Muscle layer of duodenum (tissue), 2 donors: ENCODE measurements at regions not wholly inside any gene's neighbourhood (a gene's known extent, or its start where the extent isn't known, plus 50 kb on each side); places are given as distances from the start of the nearest gene placed in this dataset.
A peak's percentile ranks its signal among the peaks of the same experiment; 100 is the strongest.

Source experiments
- H3K27ac ChIP-seq: one replicate; pipeline ENCODE4 v1.7.0; 2013; ENCODE audit warnings: mild to moderate bottlenecking, low read length
- H3K27me3 ChIP-seq: one replicate; pipeline ENCODE4 v1.7.0; 2013; ENCODE audit warnings: low read depth, mild to moderate bottlenecking, control low read depth, low read length
- H3K36me3 ChIP-seq, 2 donors: one replicate each; pipeline ENCODE4 v1.7.0; 2013; ENCODE audit warnings: low read length in 2 of 2, control low read depth in 1 of 2, mild to moderate bottlenecking in 1 of 2; ENCODE audit not compliant: insufficient read depth in 2 of 2, control insufficient read depth in 1 of 2
- H3K4me1 ChIP-seq, 2 donors: one replicate each; pipeline ENCODE4 v1.7.0; 2013; ENCODE audit warnings: low read length in 2 of 2, mild to moderate bottlenecking in 2 of 2, control low read depth in 1 of 2, moderate library complexity in 1 of 2; ENCODE audit not compliant: insufficient read depth in 2 of 2, control insufficient read depth in 1 of 2
- H3K4me3 ChIP-seq, 2 donors: one replicate each; pipeline ENCODE4 v1.7.0; 2013; ENCODE audit warnings: low read length in 2 of 2, low read depth in 1 of 2, mild to moderate bottlenecking in 1 of 2
- H3K9me3 ChIP-seq, 2 donors: one replicate each; pipeline ENCODE4 v1.7.0; 2013; ENCODE audit warnings: low read length in 2 of 2, control low read depth in 1 of 2, mild to moderate bottlenecking in 1 of 2; ENCODE audit not compliant: control insufficient read depth in 1 of 2
- donor health status: healthy.

DNA sequence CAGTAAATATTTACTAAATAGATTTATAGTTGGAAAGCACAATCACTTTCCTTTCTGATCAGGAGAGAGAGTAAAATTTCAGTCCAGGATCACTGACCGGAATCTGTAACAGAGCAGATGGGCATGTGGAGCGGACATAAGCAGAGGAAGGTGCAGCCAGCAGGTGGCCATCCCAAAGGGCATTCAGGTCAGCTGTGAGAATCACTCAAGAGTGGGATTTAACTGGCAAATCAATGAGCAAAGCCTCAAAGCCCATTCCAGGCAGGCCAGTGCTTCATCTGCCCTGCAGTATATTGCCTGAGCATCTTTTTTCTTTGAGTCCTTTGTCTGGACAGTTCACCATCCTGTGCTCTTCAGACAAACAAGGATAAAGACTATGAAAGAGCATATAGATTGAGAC, 166.4 kb upstream of the SLC14A2 start:
- Histone ChIP-seq H3K4me1 (peaks cover 15 to 26% of the 10 kb centered on the region in 2 donors), H3K27ac (peak overlapping the region; percentile 58), H3K36me3 (no peaks in the 10 kb centered on the region), H3K9me3 (no peaks in the 10 kb centered on the region), H3K27me3 (no peaks in the 10 kb centered on the region), H3K4me3 (no peak overlapping the region)

GRCh38 chr18:45449418-45450227, 165.7 kb upstream of the SLC14A2 start:
- Histone ChIP-seq H3K27ac (peak overlapping the region; percentile 58), H3K27me3 (no peaks in the 10 kb centered on the region), H3K4me1 (peaks cover 15 to 26% of the 10 kb centered on the region in 2 donors), H3K9me3 (no peaks in the 10 kb centered on the region), H3K36me3 (no peaks in the 10 kb centered on the region), H3K4me3 (no peak overlapping the region)

DNA sequence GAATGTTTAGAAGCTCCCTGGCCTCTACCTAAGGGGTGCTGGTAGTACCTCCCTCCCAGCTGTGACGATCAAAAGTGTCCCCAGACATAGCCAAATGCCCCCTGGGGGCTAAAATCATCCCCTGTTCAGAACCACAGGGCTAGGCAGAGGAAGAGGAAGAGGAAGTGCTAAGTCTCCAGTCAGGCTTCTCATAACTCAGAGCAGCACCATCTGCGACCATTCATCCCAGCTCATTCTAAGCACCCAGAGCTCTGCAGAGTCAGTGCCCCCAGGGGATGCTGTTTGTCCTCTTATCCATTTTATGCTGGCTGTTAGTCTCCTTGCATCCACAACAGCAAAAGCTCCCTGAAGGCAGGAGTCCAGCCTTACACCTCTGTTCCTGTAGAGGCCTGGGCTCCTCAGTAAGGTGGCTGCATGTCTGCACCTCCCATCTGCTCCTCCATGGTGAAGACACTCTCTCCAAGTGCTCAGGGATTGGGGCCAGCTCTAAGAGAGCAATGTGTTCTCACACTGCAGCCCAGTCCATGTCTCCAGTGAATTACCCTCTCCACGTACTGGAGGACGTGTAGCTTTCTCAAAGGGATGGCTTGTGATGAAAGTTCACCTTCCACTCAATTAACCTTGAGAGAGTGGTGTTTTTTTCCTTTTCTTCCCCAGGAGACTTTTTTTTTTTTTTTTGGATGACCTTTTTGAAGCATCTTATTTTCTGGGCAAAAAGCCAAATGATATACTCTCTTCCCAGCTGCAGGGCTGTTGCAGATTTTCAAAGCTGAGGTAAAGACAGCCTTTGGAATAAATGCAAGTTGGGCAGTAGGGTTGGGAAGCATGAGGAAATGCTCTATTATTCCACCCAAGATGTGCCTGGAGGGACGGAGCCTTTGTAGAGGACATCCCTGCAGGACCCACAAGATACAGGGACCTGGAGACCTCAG, 158.9 kb upstream of the SLC14A2 start:
- H3K27ac ChIP-seq, result no peak overlapping the region
- H3K27me3 ChIP-seq, result no peaks in the 10 kb centered on the region
- H3K4me3 ChIP-seq, result no peak overlapping the region
- peaks cover 0 to 11% of the 10 kb centered on the region in 2 donors for H3K4me1 ChIP-seq
- no peaks in the 10 kb centered on the region for H3K36me3 ChIP-seq
- no peaks in the 10 kb centered on the region for H3K9me3 ChIP-seq

GRCh38 chr18:45458033-45458432, 157.2 kb upstream of the SLC14A2 start:
- Histone ChIP-seq H3K36me3 (no peaks in the 10 kb centered on the region), H3K4me1 (peaks cover 0 to 11% of the 10 kb centered on the region in 2 donors), H3K27me3 (no peaks in the 10 kb centered on the region), H3K27ac (no peak overlapping the region), H3K4me3 (no peak overlapping the region), H3K9me3 (no peaks in the 10 kb centered on the region)

DNA sequence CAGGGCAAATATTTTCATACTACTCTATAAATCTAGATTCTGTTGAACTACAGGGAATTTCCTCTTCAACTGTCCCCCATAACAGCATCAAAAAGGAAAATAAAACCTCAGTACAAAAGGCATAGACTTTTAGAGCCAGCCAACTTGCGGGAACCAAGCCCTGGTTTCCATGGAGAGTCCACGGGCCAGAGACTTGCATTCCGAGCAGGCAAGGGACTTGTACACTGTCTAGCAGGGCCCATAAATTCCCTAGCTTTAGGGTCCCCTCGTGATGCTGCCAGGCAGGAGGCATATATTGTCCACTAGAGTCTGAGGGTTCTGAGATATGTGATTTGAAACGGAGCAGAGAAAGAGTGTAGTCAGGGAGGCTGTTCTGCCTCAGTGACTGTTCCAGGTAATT, 153.1 kb upstream of the SLC14A2 start:
- peaks cover 0 to 6% of the 10 kb centered on the region in 2 donors for H3K4me1 ChIP-seq
- no peak overlapping the region for H3K27ac ChIP-seq
- no peaks in the 10 kb centered on the region for H3K36me3 ChIP-seq
- H3K9me3 ChIP-seq, result no peaks in the 10 kb centered on the region
- H3K4me3 ChIP-seq, result no peak overlapping the region
- H3K27me3 ChIP-seq, result no peaks in the 10 kb centered on the region

DNA sequence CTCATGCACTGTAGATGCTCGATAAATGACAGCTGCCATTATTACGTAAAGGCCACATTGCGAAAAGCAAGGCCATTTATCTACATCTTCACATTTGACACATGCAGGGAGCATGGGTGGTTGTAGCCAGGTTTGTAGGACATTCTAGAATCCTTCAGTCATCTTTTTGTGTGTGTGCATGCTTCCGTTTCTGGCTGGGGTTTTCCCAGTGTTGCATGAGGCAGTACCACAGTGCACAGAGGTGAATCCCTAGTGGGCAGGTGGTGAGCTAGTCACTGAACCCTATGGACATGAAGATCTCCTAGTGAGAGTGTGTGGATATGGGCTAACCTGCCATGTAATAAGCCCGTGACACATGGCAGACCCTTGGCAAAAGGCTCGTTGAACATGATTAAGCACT, 151.8 kb upstream of the SLC14A2 start:
- Histone ChIP-seq H3K36me3 (no peaks in the 10 kb centered on the region), H3K27ac (no peak overlapping the region), H3K9me3 (no peaks in the 10 kb centered on the region), H3K4me3 (no peak overlapping the region), H3K4me1 (peaks cover 0 to 6% of the 10 kb centered on the region in 2 donors), H3K27me3 (no peaks in the 10 kb centered on the region)

DNA sequence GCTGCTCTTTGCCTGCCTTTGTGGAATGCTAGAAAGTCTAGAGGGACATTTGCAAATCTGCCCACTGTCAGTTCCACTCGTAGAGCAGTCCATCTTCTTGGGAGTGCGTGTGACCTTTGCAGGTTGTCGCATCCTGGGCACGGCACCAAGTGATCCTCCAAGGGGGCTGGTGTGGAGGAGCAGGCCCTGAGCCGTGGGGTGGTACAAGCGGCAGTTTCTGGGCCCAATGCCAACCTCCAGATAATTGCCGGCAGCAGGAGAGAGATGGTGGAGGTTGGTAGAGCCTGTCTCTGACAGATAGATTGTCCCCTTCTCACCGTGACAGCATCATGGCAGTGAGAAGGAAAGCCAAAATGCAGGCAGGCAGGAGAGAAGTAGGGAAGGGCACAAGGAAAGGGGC, 150.7 kb upstream of the SLC14A2 start:
- no peaks in the 10 kb centered on the region for H3K27me3 ChIP-seq
- peaks cover 0 to 6% of the 10 kb centered on the region in 2 donors for H3K4me1 ChIP-seq
- no peaks in the 10 kb centered on the region for H3K36me3 ChIP-seq
- no peaks in the 10 kb centered on the region for H3K9me3 ChIP-seq
- no peak overlapping the region for H3K27ac ChIP-seq
- no peak overlapping the region for H3K4me3 ChIP-seq

DNA sequence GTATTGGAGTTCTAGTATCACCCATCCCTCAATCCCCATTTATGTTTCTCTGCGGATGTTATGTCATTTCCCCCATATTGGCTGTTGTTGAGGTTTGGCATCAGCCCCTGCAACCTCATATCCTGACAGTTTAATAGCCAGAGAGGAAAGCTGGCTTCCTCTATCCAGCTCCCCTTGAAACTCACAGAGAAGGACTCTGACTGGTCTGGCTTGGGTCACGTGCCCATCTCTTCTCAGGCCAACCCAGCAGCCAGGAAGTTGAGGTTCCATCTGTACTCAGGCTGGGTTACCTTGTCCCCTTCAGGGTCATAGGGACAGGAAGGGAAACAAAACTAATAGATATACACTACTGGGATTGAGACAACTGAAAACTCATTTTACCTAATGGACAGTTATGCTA, 148.0 kb upstream of the SLC14A2 start:
- Histone ChIP-seq H3K4me1 (peaks cover 0 to 6% of the 10 kb centered on the region in 2 donors), H3K9me3 (no peaks in the 10 kb centered on the region), H3K27me3 (no peaks in the 10 kb centered on the region), H3K27ac (no peak overlapping the region), H3K36me3 (no peaks in the 10 kb centered on the region), H3K4me3 (no peak overlapping the region)

DNA sequence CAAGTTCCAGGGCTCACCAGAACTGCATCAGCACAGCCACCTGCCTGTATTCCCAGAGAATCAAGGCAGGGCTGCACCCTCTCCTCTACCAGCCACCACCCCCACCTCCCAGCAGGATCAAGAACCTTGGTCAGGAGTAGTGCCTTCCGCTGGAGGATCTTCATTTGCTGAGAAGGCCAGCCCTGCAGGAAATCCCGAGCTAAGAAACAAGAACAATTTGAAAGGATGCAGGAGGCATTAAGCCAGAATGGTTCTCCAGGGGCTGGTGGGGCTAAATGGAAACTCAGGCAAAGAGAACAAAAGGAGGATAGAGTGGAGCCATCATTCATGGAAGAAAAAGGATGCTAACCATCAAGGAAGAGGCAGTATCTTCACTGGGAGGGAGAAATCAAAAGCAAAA, 147.3 kb upstream of the SLC14A2 start:
- Histone ChIP-seq H3K9me3 (no peaks in the 10 kb centered on the region), H3K4me1 (peaks cover 0 to 6% of the 10 kb centered on the region in 2 donors), H3K27ac (no peak overlapping the region), H3K4me3 (no peak overlapping the region), H3K27me3 (no peaks in the 10 kb centered on the region), H3K36me3 (no peaks in the 10 kb centered on the region)

- Histone ChIP-seq H3K27ac (no peak overlapping the region), H3K9me3 (no peaks in the 10 kb centered on the region), H3K27me3 (no peaks in the 10 kb centered on the region), H3K4me3 (no peak overlapping the region), H3K4me1 (peaks cover 0 to 10% of the 10 kb centered on the region in 2 donors), H3K36me3 (no peaks in the 10 kb centered on the region)
Observed at GRCh38 chr18:45478889-45479288, 136.4 kb upstream of the SLC14A2 start.

DNA sequence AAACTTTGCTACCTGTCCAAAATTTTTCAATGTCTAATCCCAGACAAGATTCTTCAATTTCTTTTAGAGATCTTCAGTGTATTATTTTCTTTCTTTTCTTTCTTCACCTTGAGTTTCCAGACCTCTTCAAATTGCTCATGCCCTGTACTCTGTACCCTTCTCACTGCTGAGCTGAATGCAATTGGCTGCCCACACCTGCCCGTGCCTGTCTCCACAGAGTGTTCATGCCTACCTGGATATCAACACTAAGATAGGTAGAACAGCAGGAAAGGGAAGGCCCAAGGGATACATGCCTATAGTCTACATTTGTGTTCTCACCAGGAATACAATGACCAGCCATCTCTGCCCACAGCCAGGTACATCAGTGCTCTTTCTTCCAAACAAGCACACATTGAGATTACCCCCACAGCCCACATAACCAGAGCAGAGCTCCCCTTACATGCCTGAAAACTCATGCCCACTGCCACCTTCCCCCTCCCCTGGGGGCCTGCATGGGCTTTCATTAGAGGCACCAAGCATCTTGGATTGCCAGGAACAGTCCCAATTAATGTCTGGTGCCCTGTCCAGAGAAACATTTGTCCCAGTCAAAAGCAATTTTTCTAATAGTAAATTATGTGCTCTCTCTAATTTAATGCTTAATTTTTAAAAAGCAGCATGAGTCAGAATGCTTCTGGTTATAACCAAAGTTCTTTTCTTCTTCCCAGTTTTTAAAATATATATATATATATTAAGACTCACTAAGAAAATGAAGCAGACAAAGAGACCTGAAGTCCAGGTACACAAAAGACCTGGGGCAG, 134.9 kb upstream of the SLC14A2 start:
- Histone ChIP-seq H3K4me1 (peaks cover 0 to 10% of the 10 kb centered on the region in 2 donors), H3K9me3 (no peaks in the 10 kb centered on the region), H3K27ac (no peak overlapping the region), H3K4me3 (no peak overlapping the region), H3K36me3 (no peaks in the 10 kb centered on the region), H3K27me3 (no peaks in the 10 kb centered on the region)
